Endothelial cell of umbilical vein (primary cell): ENCODE measurements at regions not wholly inside any gene's neighbourhood (a gene's known extent, or its start where the extent isn't known, plus 50 kb on each side); places are given as distances from the start of the nearest gene placed in this dataset.

Experiments used
- BruUV-seq: library from RNA; stranded (reverse); fragments of 400-500 nt; replicated peaks from 2 replicates; lab custom pipeline; 2021; lab: Mats Ljungman, UMichigan
- CTCF ChIA-PET: fragments of 300-600, 350-600 bp; sonication (Branson Sonifier 250); formaldehyde crosslinking; loops from one replicate; lab custom pipeline; 2021; ENCODE audit warnings: antibody characterized with exemption, inconsistent platforms; lab: Charles Lee
- POLR2A ChIA-PET: fragments of 300-600, 350-600 bp; sonication (Branson Sonifier 250); formaldehyde crosslinking; loops from one replicate; lab custom pipeline; 2021; ENCODE audit warnings: antibody characterized with exemption, inconsistent platforms; lab: Charles Lee
- DNase-seq: peaks from one replicate; pipeline ENCODE4 v3.0.0-alpha.2; 2011; ENCODE audit warnings: low read depth, low spot score
- FAIRE-seq: peaks from 2 replicates; lab custom pipeline; 2011; peaks lifted over from hg19 to GRCh38; lab: Jason Lieb, UNC
- H2AFZ ChIP-seq: 2 replicates; pipeline ENCODE4 v1.6.0; 2012; ENCODE audit warnings: low read depth, low read length, control low read depth, inconsistent platforms
- H3K27ac ChIP-seq: 2 replicates; pipeline ENCODE4 v1.5.1; 2011; ENCODE audit warnings: low read depth, mild to moderate bottlenecking, control low read depth, low read length, moderate library complexity; ENCODE audit not compliant: insufficient read depth
- H3K27me3 ChIP-seq, 2 experiments: 2 replicates each; pipeline versions ENCODE4 v1.6.0 to v1.6.1; 2011; ENCODE audit warnings: low read length in 2 of 2, mixed read lengths in 1 of 2; ENCODE audit not compliant: control insufficient read depth in 2 of 2, insufficient read depth in 2 of 2
- H3K36me3 ChIP-seq, 2 experiments: 2 replicates in 1 of 2; 3 replicates in 1 of 2; pipeline ENCODE4 v1.5.1; 2011; ENCODE audit warnings: low read length in 2 of 2, mild to moderate bottlenecking in 1 of 2, moderate library complexity in 1 of 2; ENCODE audit not compliant: control insufficient read depth in 2 of 2, insufficient read depth in 2 of 2; ENCODE audit errors: extremely low read depth in 1 of 2
- H3K4me1 ChIP-seq: 3 replicates; pipeline ENCODE4 v1.5.1; 2011; ENCODE audit warnings: mild to moderate bottlenecking, low read length; ENCODE audit not compliant: control insufficient read depth, insufficient read depth; ENCODE audit errors: extremely low read depth
- H3K4me2 ChIP-seq: 2 replicates; pipeline ENCODE4 v1.6.1; 2011; ENCODE audit warnings: low read length, control low read depth, mixed read lengths; ENCODE audit not compliant: insufficient read depth
- H3K4me3 ChIP-seq, 3 experiments: fragments of 200-600 bp in 1 of 3; sonication (generic), shearing (Covaris generic) in 1 of 3; replicated peaks in 1 of 3; 2 replicates each; pipeline ENCODE4 v1.5.1; 2011 to 2016; ENCODE audit warnings: control low read depth in 3 of 3, low read length in 3 of 3, mild to moderate bottlenecking in 2 of 3, inconsistent platforms in 1 of 3, low read depth in 1 of 3, moderate library complexity in 1 of 3; ENCODE audit not compliant: insufficient read depth in 1 of 3
- H3K79me2 ChIP-seq: 2 replicates; pipeline ENCODE4 v1.6.0; 2012; ENCODE audit warnings: low read length, inconsistent platforms; ENCODE audit not compliant: control insufficient read depth, insufficient read depth
- H3K9ac ChIP-seq: replicated peaks from 2 replicates; pipeline ENCODE3; 2011; ENCODE audit warnings: low read length, control low read depth; ENCODE audit not compliant: insufficient read depth; ENCODE audit errors: extremely low read depth
- H3K9me1 ChIP-seq: replicated peaks from 3 replicates; pipeline ENCODE4 v1.6.0; 2011; ENCODE audit warnings: mild to moderate bottlenecking, low read length; ENCODE audit not compliant: control insufficient read depth, insufficient read depth; ENCODE audit errors: extremely low read depth
- H3K9me3 ChIP-seq: replicated peaks from 2 replicates; pipeline ENCODE4 v1.5.1; 2012; ENCODE audit warnings: low read length, inconsistent platforms; ENCODE audit not compliant: control insufficient read depth, insufficient read depth
- H4K20me1 ChIP-seq: replicated peaks from 2 replicates; pipeline ENCODE3; 2011; ENCODE audit warnings: mild to moderate bottlenecking, low read length; ENCODE audit not compliant: control insufficient read depth, insufficient read depth; ENCODE audit errors: extremely low read depth
- CTCF ChIP-seq, 2 donors: IDR thresholded peaks; 1 replicate in 1 of 2; 2 replicates in 1 of 2; pipeline ENCODE4 v1.5.1; 2011; ENCODE audit warnings: low read length in 2 of 2, mild to moderate bottlenecking in 2 of 2, moderate library complexity in 2 of 2, control low read depth in 1 of 2, inconsistent platforms in 1 of 2, low read depth in 1 of 2; ENCODE audit not compliant: insufficient read depth in 1 of 2; ENCODE audit errors: extremely low read depth in 1 of 2
- EZH2 ChIP-seq: IDR thresholded peaks from 2 replicates; pipeline ENCODE4 v1.6.1; 2012; ENCODE audit warnings: borderline replicate concordance, low read depth, mild to moderate bottlenecking, moderate library complexity, low read length, inconsistent platforms; ENCODE audit not compliant: severe bottlenecking
- FOS ChIP-seq: IDR thresholded peaks from 2 replicates; pipeline ENCODE4 v1.6.1; 2011; ENCODE audit warnings: mild to moderate bottlenecking, low read length, moderate library complexity, borderline replicate concordance; ENCODE audit not compliant: insufficient read depth
- GATA2 ChIP-seq: IDR thresholded peaks from 2 replicates; pipeline ENCODE4 v1.7.0; 2011; ENCODE audit warnings: low read depth, mild to moderate bottlenecking, moderate library complexity, mixed read lengths, low read length; ENCODE audit not compliant: insufficient read length, insufficient read depth
- JUN ChIP-seq: IDR thresholded peaks from 2 replicates; pipeline ENCODE4 v1.6.1; 2011; ENCODE audit warnings: borderline replicate concordance, low read depth; ENCODE audit not compliant: insufficient read length, insufficient read depth
- MYC ChIP-seq: IDR thresholded peaks from one replicate; pipeline ENCODE4 v1.6.1; 2011; ENCODE audit warnings: mild to moderate bottlenecking, low read depth, low read length
- POLR2A ChIP-seq: IDR thresholded peaks from 2 replicates; pipeline ENCODE4 v1.6.1; 2012; ENCODE audit warnings: low read depth, mild to moderate bottlenecking, control low read depth, low read length
- POLR2AphosphoS5 ChIP-seq: IDR thresholded peaks from 2 replicates; pipeline ENCODE4 v1.6.1; 2012; ENCODE audit warnings: low read depth, mild to moderate bottlenecking, control low read depth, low read length, moderate library complexity; ENCODE audit not compliant: insufficient read depth
- dilution Hi-C: fragments of 300-500 bp; cut with MboI; formaldehyde crosslinking; loops from one replicate; pipeline ENCODE4 v1.15.0; 2019; ENCODE audit warnings: low sequenced_read_pairs; ENCODE audit not compliant: extremely low pct_ligation_motif_present
- intact Hi-C: fragments of 100-400 bp; cut with micrococcal nuclease; formaldehyde crosslinking; loops from one replicate; pipeline ENCODE4 v1.10.0; 2022
- TF ChIP-seq, protein P1 (sequence below): IDR thresholded peaks from 2 replicates; pipeline ENCODE4 v1.6.1; 2011; ENCODE audit not compliant: insufficient read depth, insufficient read length

DNA sequence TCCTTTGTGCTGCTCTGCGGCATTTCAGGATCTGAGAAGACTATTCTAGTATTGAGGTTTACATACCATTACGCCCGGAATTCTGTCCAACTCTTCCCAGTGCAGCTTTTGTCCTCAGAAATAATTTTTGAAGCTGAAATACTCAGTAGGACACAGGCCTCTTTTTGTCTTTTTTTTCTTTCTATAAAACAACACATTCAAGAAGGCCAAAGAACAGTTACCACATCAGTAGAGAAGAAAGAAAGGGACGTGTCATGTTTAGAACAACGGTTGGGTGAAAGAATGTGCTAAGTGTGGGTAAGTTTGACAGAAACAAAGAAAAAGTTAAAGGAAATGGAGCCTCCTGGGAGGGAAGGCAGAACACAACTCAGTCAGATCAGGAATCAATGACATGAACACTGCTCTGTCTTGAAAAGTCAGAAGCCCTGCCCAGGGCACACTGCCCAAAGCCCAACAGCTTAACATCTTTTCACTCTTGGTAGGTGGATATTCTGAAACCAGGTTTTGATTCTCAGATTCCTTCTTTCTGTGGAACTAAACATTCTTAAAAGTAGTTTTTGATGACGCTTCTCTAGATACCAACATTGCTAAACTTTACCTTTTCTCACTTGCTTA lies 198.6 kb upstream of the CWC22 start:
- BruUV-seq, result no TSS peak
- Histone ChIP-seq H3K4me2 (no peak overlapping the region), H3K27ac (no peak overlapping the region), H3K4me1 (no peaks in the 10 kb centered on the region), H4K20me1 (no peaks in the 10 kb centered on the region), H2AFZ (no peak overlapping the region), H3K9me1 (no peaks in the 10 kb centered on the region), H3K27me3 (no peaks in the 10 kb centered on the region), H3K4me3 (no peak overlapping the region), H3K9me3 (no peaks in the 10 kb centered on the region), H3K9ac (no peak overlapping the region), H3K36me3 (no peaks in the 10 kb centered on the region), H3K79me2 (no peaks in the 10 kb centered on the region)
- dilution Hi-C loops (no loop called here), intact Hi-C loops (no loop called here)
- DNase-seq (no peak), FAIRE-seq (no peak)
- POLR2A ChIA-PET, result no interaction called here
- CTCF ChIA-PET, result interaction anchor here (0.7 kb wide), 1 partner anchor 1261 kb away, joined by 3 read pairs; no protein-coding TSS in a partner anchor
- TF ChIP-seq GATA2, result no peak

- no peak for TF ChIP-seq JUN
- no peak for TF ChIP-seq EZH2
- no peak for TF ChIP-seq GATA2
- no peak for TF ChIP-seq CTCF (IDR thresholded peaks at IDR 0.05; ENCODE audit: extremely low read depth in 1 of 2, insufficient read depth in 1 of 2, low read depth in 1 of 2, low read length in 2 of 2)
- no peak for TF ChIP-seq FOS
- TF ChIP-seq, protein P1, sequence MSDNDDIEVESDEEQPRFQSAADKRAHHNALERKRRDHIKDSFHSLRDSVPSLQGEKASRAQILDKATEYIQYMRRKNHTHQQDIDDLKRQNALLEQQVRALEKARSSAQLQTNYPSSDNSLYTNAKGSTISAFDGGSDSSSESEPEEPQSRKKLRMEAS, result no peak
- no peak for TF ChIP-seq MYC
- TF ChIP-seq POLR2A, result no peak
- no peak for TF ChIP-seq POLR2AphosphoS5
- no peaks in the 10 kb centered on the region for H3K36me3 ChIP-seq
- DNase-seq, result no peak
- no peak overlapping the region for H3K4me3 ChIP-seq
- H2AFZ ChIP-seq, result no peak overlapping the region
- H4K20me1 ChIP-seq, result no peaks in the 10 kb centered on the region
- intact Hi-C loops, result no loop called here
- POLR2A ChIA-PET, result no interaction called here
- CTCF ChIA-PET, result no interaction called here
- no peaks in the 10 kb centered on the region for H3K4me1 ChIP-seq
- BruUV-seq, result no TSS peak
- no peaks in the 10 kb centered on the region for H3K9me3 ChIP-seq
- H3K27me3 ChIP-seq, result no peaks in the 10 kb centered on the region
- dilution Hi-C loops, result no loop called here
- no peak overlapping the region for H3K9ac ChIP-seq
- H3K9me1 ChIP-seq, result no peaks in the 10 kb centered on the region
- no peak overlapping the region for H3K27ac ChIP-seq
- H3K79me2 ChIP-seq, result no peaks in the 10 kb centered on the region
- no peak overlapping the region for H3K4me2 ChIP-seq
- no peak for FAIRE-seq
Measured at GRCh38 chr2:180203972-180204371, 196.9 kb upstream of the CWC22 start.
